ENCODE measurements at regions not wholly inside any gene's neighbourhood (a gene's known extent, or its start where the extent isn't known, plus 50 kb on each side); places are given as distances from the start of the nearest gene placed in this dataset.

DNA sequence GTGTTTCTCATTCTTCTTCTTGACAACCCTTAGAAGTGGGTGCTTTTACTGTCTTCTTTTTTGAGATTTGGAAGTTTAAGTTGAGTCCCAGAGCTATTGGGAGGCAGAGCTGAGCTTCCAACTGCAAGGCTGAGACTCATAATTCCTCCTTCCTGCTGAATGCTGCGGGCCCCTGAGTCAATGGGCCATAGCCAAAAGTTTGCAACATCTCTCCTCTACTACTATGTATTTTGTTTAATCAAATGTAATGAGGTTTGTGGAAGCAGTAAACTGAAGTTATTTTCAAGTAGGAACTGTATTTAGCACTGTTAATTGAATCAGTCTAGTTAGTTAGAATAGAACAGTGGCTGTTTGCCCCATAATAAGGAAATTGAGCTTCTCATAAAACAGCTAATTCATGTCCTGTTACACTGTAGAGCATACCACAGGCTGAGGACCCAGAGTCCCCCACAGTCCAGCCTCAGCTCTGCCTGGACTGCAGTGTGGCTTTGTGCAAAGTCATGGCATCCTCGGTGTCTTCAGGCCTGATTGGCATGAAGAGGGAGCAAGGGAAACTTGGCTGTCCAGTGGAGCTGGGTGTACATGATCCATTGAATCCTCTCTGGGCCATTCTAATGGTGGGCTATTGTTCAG is 631.7 kb downstream of the VRK1 start:
- no peak overlapping the region for H3K27ac Mint-ChIP-seq
- ATAC-seq (no peak), DNase-seq (ENCODE audit: low spot score in 2 of 2) (no peak)
- peaks cover 17% of the 10 kb centered on the region for H3K4me1 Mint-ChIP-seq
- H3K4me3 Mint-ChIP-seq: no peak overlapping the region
- no peaks in the 10 kb centered on the region for H3K36me3 Mint-ChIP-seq
- H3K9me3 Mint-ChIP-seq: no peaks in the 10 kb centered on the region

- no peaks in the 10 kb centered on the region for H3K9me3 Mint-ChIP-seq
- no peak overlapping the region for H3K4me3 Mint-ChIP-seq
- peak overlapping the region; percentile 76 for H3K27ac Mint-ChIP-seq
- peaks cover 17% of the 10 kb centered on the region for H3K4me1 Mint-ChIP-seq
- no peaks in the 10 kb centered on the region for H3K36me3 Mint-ChIP-seq
- ATAC-seq (peak; percentile 92), DNase-seq (ENCODE audit: low spot score in 2 of 2) (peak in 1 of 2 donors; percentile 55)
Measured at GRCh38 chr14:97432586-97432985, 635.4 kb downstream of the VRK1 start.

DNA sequence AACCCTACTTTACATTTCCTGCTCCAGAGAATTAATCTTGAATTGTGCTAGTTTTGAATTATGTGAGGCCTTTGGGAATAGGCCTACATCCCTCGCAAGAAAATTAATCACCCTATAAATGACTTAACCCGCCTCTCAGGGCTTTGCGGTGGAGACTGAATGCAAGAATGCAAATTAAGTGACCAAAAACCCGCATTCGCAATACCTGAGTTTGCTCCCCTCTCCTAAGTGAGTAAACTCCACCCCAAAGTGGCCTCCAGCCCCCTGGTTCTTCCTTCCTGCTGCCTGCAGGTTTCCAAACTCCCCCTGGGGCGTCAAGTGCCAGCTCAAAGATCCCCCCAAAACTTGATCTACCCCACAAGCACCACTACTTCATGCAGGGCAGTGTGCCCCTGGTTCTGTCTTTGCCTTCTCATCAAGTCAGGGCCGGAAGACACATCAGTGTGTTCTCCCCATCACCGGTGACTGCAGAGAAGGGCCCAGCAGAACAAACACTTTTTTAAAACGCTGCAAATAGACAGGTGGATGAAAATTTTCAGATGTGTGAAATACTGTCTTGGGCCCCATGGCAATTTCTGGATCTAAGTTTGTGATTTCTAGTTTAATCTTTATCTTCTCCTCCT is 644.7 kb downstream of the VRK1 start:
- H3K27ac Mint-ChIP-seq: peak overlapping the region; percentile 80
- ATAC-seq (peak; percentile 13), DNase-seq (ENCODE audit: low spot score in 2 of 2) (no peak)
- no peaks in the 10 kb centered on the region for H3K36me3 Mint-ChIP-seq
- no peak overlapping the region for H3K4me3 Mint-ChIP-seq
- peaks cover 15% of the 10 kb centered on the region for H3K4me1 Mint-ChIP-seq
- H3K9me3 Mint-ChIP-seq: no peaks in the 10 kb centered on the region

GRCh38 chr14:97442363-97442762 is 645.2 kb downstream of the VRK1 start:
- H3K4me3 Mint-ChIP-seq: no peak overlapping the region

DNA sequence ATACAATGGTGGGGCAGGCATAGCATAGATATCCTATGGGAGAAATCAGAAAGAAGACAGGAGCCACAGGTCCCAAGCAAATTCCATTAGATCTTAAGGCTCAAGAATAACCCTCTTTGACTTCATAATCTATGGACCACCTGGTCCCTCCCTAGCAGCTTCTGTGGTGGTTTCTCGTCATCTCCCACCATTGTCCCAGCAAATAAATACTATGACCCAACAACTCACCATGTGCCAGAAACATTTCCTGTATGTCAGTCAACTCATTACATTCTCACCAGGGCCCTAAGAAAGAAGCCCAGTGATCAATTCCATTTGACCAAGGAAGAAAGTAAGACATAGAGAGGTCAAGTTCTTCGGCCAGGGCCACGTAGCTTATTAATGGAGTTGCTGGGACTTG is 646.2 kb downstream of the VRK1 start:
- H3K27ac Mint-ChIP-seq: peak overlapping the region; percentile 80
- ATAC-seq: no peak
- H3K4me1 Mint-ChIP-seq: peaks cover 15% of the 10 kb centered on the region
- DNase-seq (ENCODE audit: low spot score in 2 of 2): peak in 1 of 2 donors; percentile 7
- no peaks in the 10 kb centered on the region for H3K9me3 Mint-ChIP-seq
- H3K36me3 Mint-ChIP-seq: no peaks in the 10 kb centered on the region
- H3K4me3 Mint-ChIP-seq: no peak overlapping the region

More at GRCh38 chr14:97442363-97442762, 645.2 kb downstream of the VRK1 start:
- DNase-seq (ENCODE audit: low spot score in 2 of 2): peak in 1 of 2 donors; percentile 51
- ATAC-seq: peak; percentile 70
- H3K4me1 Mint-ChIP-seq: peaks cover 15% of the 10 kb centered on the region
- no peaks in the 10 kb centered on the region for H3K9me3 Mint-ChIP-seq
- H3K36me3 Mint-ChIP-seq: no peaks in the 10 kb centered on the region
- H3K27ac Mint-ChIP-seq: peak overlapping the region; percentile 80

DNA sequence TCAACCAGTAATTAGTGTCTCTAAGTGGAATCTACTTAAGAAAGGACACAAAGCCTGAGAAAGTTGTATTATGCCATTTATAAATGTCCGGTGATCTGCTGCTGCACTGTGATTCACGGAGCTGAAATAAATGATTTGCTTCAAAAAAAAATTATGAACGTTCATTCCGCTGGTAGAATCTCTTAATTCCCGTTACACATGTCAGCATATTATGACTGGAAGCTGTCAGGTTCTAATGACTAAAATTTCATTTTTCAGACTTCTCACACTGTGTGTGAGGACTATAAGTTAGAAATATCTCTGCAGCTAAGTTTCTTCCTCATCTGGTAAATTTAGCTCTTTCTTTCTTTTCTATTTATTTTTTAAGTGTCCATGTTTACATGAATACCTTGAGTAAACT is 647.1 kb downstream of the VRK1 start:
- Mint-ChIP-seq H3K4me1 (peaks cover 15% of the 10 kb centered on the region), H3K36me3 (no peaks in the 10 kb centered on the region), H3K4me3 (no peak overlapping the region), H3K27ac (no peak overlapping the region), H3K9me3 (no peaks in the 10 kb centered on the region)
- ATAC-seq: no peak
- DNase-seq (ENCODE audit: low spot score in 2 of 2): peak in 1 of 2 donors; percentile 12

GRCh38 chr14:97445367-97445766 is 648.2 kb downstream of the VRK1 start:
- no peak for DNase-seq (ENCODE audit: low spot score in 2 of 2)
- Mint-ChIP-seq H3K36me3 (no peaks in the 10 kb centered on the region), H3K4me3 (no peak overlapping the region), H3K27ac (no peak overlapping the region), H3K4me1 (peaks cover 10% of the 10 kb centered on the region), H3K9me3 (no peaks in the 10 kb centered on the region)
- no peak for ATAC-seq

DNA sequence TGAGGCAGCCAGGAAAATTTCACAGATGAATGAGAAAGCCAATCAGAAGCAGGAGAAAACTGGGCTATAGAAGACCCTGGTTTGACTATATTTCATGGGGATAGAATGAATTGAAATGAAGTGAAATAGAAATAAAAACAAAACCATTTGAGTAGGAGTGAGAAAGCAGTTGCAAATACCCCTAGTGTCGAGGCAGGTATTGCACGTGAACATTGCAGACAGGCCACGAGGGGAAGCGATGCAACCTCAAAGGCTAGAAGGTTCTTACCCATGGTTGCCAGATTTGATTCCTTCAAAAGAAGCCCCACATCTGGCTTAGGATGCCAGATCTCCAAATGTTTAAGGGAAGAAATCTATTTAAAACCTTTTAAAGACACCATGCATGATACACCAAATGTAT is 648.9 kb downstream of the VRK1 start:
- ATAC-seq (no peak), DNase-seq (ENCODE audit: low spot score in 2 of 2) (no peak)
- Mint-ChIP-seq H3K9me3 (no peaks in the 10 kb centered on the region), H3K4me3 (no peak overlapping the region), H3K4me1 (peaks cover 10% of the 10 kb centered on the region), H3K36me3 (no peaks in the 10 kb centered on the region), H3K27ac (no peak overlapping the region)

DNA sequence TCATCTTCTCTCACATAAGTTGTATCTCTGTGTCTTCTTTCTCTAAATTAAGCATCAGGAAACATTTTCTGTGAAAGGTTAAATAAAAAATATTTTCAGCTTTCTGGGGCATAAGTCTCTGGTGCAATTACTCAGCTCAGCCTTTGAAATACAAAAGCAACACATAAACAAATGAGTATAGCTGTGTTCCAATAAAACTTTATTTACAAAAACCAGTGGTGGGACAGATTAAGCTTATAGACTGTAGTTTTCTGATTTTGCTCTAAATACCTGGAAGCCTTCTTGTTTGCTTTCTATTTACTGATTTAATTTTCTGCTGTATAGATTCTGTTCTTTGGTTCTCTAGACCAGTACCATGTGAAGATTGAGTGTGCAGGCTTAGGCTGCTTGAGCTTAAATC is 655.1 kb downstream of the VRK1 start:
- no peak overlapping the region for H3K27ac Mint-ChIP-seq
- no peaks in the 10 kb centered on the region for H3K9me3 Mint-ChIP-seq
- peaks cover 5% of the 10 kb centered on the region for H3K36me3 Mint-ChIP-seq
- ATAC-seq (no peak), DNase-seq (ENCODE audit: low spot score in 2 of 2) (no peak)
- H3K4me1 Mint-ChIP-seq: peaks cover 35% of the 10 kb centered on the region
- H3K4me3 Mint-ChIP-seq: no peak overlapping the region

DNA sequence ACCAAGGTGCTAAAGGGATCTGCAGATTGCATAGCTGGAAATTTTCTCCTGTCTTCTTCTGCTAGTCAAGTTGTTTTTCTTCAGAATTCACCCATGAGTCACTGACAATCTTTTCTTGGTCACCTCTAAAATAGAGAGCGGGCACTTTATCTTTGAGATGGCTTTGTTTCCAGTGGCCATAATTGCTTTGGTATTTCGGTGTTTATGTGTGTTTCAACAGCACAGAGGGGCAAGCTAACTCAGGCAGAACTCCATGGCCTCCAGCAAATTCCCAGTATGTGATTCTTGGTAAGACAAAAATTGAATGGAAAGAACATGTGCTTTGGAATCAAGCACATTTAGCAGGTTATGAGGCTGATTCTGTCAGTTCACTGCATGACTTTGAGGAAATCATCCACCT is 656.8 kb downstream of the VRK1 start:
- ATAC-seq: no peak
- Mint-ChIP-seq H3K4me3 (no peak overlapping the region), H3K4me1 (peaks cover 51% of the 10 kb centered on the region), H3K9me3 (no peaks in the 10 kb centered on the region), H3K36me3 (peaks cover 12% of the 10 kb centered on the region), H3K27ac (no peak overlapping the region)
- peak in 1 of 2 donors; percentile 15 for DNase-seq (ENCODE audit: low spot score in 2 of 2)

DNA sequence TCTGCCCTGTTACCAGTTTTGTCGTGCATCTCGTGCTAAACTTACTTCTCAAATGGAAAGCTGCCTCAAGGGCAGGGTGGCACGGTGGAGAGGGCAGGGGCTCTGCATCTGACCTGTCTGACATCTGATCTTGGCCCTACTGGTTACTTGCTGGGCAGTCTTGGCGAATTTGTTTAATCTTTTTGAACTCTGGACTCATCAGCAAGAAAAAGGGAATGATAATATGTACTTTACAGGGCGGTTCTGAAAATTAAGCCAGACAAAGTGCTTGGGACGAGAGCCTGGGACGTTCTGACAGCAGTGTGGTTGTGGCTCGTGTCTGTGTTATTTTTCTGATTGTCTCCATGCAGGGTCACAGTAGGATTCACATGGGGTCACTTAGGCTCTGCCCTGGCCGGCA is 659.3 kb downstream of the VRK1 start:
- DNase-seq (ENCODE audit: low spot score in 2 of 2): no peak
- H3K4me3 Mint-ChIP-seq: peak overlapping the region; percentile 88

DNA sequence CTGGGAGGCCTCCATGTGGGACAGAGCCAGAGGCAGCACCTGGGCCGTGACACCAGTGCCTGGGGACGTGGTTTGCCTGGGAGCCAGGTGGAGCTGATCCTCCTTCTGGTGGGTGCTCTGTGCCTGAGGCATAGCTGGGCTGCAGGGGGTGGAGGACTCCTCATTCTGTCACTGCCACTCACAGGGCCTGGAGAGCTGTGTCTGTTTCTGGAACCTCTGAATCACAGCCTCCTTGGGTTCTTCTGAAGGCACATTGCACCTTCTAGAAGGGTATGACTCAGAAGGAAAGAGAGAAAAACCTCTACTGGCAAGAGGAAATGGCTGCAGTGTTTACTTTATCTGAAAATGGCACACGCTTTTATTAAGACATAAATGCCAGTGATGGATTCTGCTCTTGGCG is 659.8 kb downstream of the VRK1 start:
- Mint-ChIP-seq H3K9me3 (peaks cover 6% of the 10 kb centered on the region), H3K4me3 (peak overlapping the region; percentile 88), H3K36me3 (peaks cover 25% of the 10 kb centered on the region), H3K4me1 (peaks cover 64% of the 10 kb centered on the region), H3K27ac (peak overlapping the region; percentile 98)
- ATAC-seq: peak; percentile 97
- DNase-seq (ENCODE audit: low spot score in 2 of 2): peak; percentile 43 to 79

More for the DNA sequence above, 659.3 kb downstream of the VRK1 start:
- peak overlapping the region; percentile 98 for H3K27ac Mint-ChIP-seq
- H3K4me1 Mint-ChIP-seq: peaks cover 66% of the 10 kb centered on the region
- peaks cover 1% of the 10 kb centered on the region for H3K9me3 Mint-ChIP-seq
- peaks cover 20% of the 10 kb centered on the region for H3K36me3 Mint-ChIP-seq
- ATAC-seq: no peak

DNA sequence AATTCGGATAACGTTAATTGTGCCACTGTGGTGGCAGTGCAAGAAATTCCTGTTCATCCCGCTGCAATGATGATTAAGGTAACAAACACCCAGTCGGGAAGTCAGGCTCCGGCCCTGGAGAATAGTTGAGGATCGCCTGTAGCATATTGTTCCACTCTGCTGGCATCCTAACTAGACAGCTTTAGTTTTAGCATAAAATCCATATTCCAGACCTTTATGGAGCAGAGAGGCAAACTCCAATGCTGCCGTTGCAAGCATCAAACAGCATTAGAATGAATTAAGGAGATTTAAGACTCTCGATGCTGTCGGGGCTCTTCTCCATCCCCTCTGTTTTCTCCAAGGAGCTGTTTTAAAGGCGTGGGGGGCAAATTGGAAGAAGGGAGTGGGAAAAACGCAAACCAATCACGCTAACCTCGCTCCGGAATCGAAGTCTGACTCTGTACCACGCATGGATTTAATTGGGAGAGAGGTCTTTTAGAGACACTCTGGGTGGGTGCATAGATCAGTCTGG is 660.4 kb downstream of the VRK1 start:
- DNase-seq (ENCODE audit: low spot score in 2 of 2) (no peak), ATAC-seq (no peak)
- Mint-ChIP-seq H3K9me3 (peaks cover 10% of the 10 kb centered on the region), H3K4me1 (peaks cover 58% of the 10 kb centered on the region), H3K4me3 (peak overlapping the region; percentile 88), H3K36me3 (peaks cover 28% of the 10 kb centered on the region), H3K27ac (peak overlapping the region; percentile 98)

DNA sequence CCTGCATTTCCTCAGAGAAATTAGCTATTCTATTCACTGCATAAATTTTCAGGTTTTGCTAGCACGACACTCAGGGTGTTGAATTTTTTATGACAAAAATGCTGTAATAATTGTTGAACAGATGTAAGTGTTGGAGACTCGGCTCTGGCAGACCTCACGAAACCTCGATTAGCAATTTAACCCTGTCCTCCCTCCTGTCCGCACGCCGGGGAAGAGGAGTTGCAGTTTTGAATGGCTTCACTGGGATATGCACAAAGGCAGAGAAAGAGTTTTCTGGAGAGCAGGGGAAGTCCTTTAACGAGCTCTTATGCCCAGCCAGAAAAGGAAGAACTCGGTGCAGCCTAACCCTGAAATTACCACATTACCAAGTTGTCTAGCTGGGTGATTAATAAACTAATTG is 661.1 kb downstream of the VRK1 start:
- peak overlapping the region; percentile 88 for H3K4me3 Mint-ChIP-seq
- peaks cover 58% of the 10 kb centered on the region for H3K4me1 Mint-ChIP-seq
- H3K36me3 Mint-ChIP-seq: peaks cover 28% of the 10 kb centered on the region
- ATAC-seq (no peak), DNase-seq (ENCODE audit: low spot score in 2 of 2) (no peak)
- peaks cover 11% of the 10 kb centered on the region for H3K9me3 Mint-ChIP-seq
- H3K27ac Mint-ChIP-seq: peak overlapping the region; percentile 98

- peaks cover 58% of the 10 kb centered on the region for H3K4me1 Mint-ChIP-seq
- peak; percentile 58 to 87 for DNase-seq (ENCODE audit: low spot score in 2 of 2)
- ATAC-seq: peak; percentile 80
Measured at GRCh38 chr14:97458661-97459579, 661.7 kb downstream of the VRK1 start.

More at GRCh38 chr14:97458661-97459579, 661.7 kb downstream of the VRK1 start:
- Mint-ChIP-seq H3K36me3 (peaks cover 28% of the 10 kb centered on the region), H3K9me3 (peaks cover 11% of the 10 kb centered on the region), H3K27ac (peak overlapping the region; percentile 98), H3K4me3 (peak overlapping the region; percentile 88)

Measured in stimulated activated effector memory CD8-positive, alpha-beta T cell treated with anti-CD3 and anti-CD28 coated beads, Interleukin-12 subunit alpha, Interleukin-12 subunit beta, amount 100 ng/mL, for 72 hours (primary cell).